GM23248 (cell line): ENCODE measurements at regions not wholly inside any gene's neighbourhood (a gene's known extent, or its start where the extent isn't known, plus 50 kb on each side); places are given as distances from the start of the nearest gene placed in this dataset.

Experiments
- DNase-seq: peaks from one replicate; pipeline ENCODE4 v3.0.0-alpha.2; 2015
- H2AFZ ChIP-seq: fragments of 200-600 bp; sonication (generic); 2 replicates; pipeline ENCODE4 v1.6.1; 2016; ENCODE audit warnings: antibody characterized with exemption
- H3F3A ChIP-seq: fragments of 200-600 bp; sonication (generic); 2 replicates; pipeline ENCODE4 v1.6.1; 2016; ENCODE audit warnings: mild to moderate bottlenecking, antibody characterized with exemption, mixed run types; ENCODE audit not compliant: insufficient read depth
- H3K27ac ChIP-seq: fragments of 200-600 bp; sonication (generic); 2 replicates; pipeline ENCODE4 v1.5.1; 2016; ENCODE audit warnings: mild to moderate bottlenecking
- H3K27me3 ChIP-seq: fragments of 200-600 bp; sonication (generic); replicated peaks from 2 replicates; pipeline ENCODE4 v1.6.1; 2016; ENCODE audit warnings: mild to moderate bottlenecking; ENCODE audit not compliant: insufficient read depth
- H3K36me3 ChIP-seq: fragments of 200-600 bp; sonication (generic); 2 replicates; pipeline ENCODE4 v1.6.1; 2016; ENCODE audit warnings: low read depth, mild to moderate bottlenecking
- H3K4me1 ChIP-seq: fragments of 200-600 bp; sonication (generic); 2 replicates; pipeline ENCODE4 v1.6.1; 2016; ENCODE audit warnings: mild to moderate bottlenecking; ENCODE audit not compliant: insufficient read depth
- H3K4me2 ChIP-seq: fragments of 200-600 bp; sonication (generic); one replicate; pipeline ENCODE4 v1.6.1; 2016; ENCODE audit warnings: mild to moderate bottlenecking; ENCODE audit not compliant: unreplicated experiment
- H3K4me3 ChIP-seq: fragments of 200-600 bp; sonication (generic); 2 replicates; pipeline ENCODE4 v1.5.1; 2016; ENCODE audit warnings: mild to moderate bottlenecking
- H3K79me2 ChIP-seq: fragments of 200-600 bp; sonication (generic); 2 replicates; pipeline ENCODE4 v1.6.1; 2016; ENCODE audit warnings: mild to moderate bottlenecking; ENCODE audit not compliant: insufficient read depth
- H3K9ac ChIP-seq: fragments of 200-600 bp; sonication (generic); 2 replicates; pipeline ENCODE4 v1.6.1; 2016; ENCODE audit warnings: mild to moderate bottlenecking
- H3K9me2 ChIP-seq: fragments of 200-600 bp; sonication (generic); 2 replicates; pipeline ENCODE4 v1.6.1; 2016; ENCODE audit warnings: mixed run types, mild to moderate bottlenecking, moderate library complexity; ENCODE audit not compliant: insufficient read depth
- H3K9me3 ChIP-seq: fragments of 200-600 bp; sonication (generic); one replicate; pipeline ENCODE4 v1.6.1; 2017; ENCODE audit warnings: low read depth
- H4K20me1 ChIP-seq: fragments of 200-600 bp; sonication (generic); 2 replicates; pipeline ENCODE4 v1.6.0; 2016; ENCODE audit not compliant: insufficient read depth
- EZH2 ChIP-seq: fragments of 200-600 bp; sonication (generic); IDR thresholded peaks from 2 replicates; pipeline ENCODE4 v1.6.1; 2018; ENCODE audit warnings: antibody characterized with exemption, mild to moderate bottlenecking; ENCODE audit not compliant: insufficient read depth, poor library complexity, severe bottlenecking
- EZH2phosphoT487 ChIP-seq: fragments of 200-600 bp; sonication (generic); IDR thresholded peaks from 2 replicates; pipeline ENCODE4 v1.6.1; 2018; ENCODE audit warnings: antibody characterized with exemption, moderate library complexity, mild to moderate bottlenecking, low read depth; ENCODE audit not compliant: insufficient read depth
- WGBS, 2 experiments: methylation state at CpG; one replicate each; pipeline ENCODE4 v1.1.6; 2015 to 2017; ENCODE audit warnings: low lambda C conversion rate in 2 of 2, low coverage in 1 of 2; ENCODE audit errors: missing lambda C conversion rate in 2 of 2; 5-methylcytosine and 5-hydroxymethylcytosine counted together
- in situ Hi-C: fragments of 300-500 bp; cut with MboI; formaldehyde crosslinking; loops from 2 replicates; pipeline ENCODE4 v1.15.0; 2020

GRCh38 chr9:592225-592624, 249.3 kb upstream of the DMRT1 start:
- WGBS, 2 experiments, result 79 to 81% methylated on average over 9 of the region's 9 CpGs
- Histone ChIP-seq H4K20me1 (no peaks in the 10 kb centered on the region), H3F3A (no peaks in the 10 kb centered on the region), H3K4me3 (no peak overlapping the region), H3K9ac (no peak overlapping the region), H3K9me2 (no peaks in the 10 kb centered on the region), H3K9me3 (no peaks in the 10 kb centered on the region), H2AFZ (no peak overlapping the region), H3K27me3 (0 out of 2 replicates have a peak, but pooled peaks cover 1% of the 10 kb centered on the region), H3K27ac (no peak overlapping the region), H3K4me1 (peaks cover 7% of the 10 kb centered on the region; the same call in 1 of the 2 replicates), H3K36me3 (no peaks in the 10 kb centered on the region), H3K79me2 (no peaks in the 10 kb centered on the region), H3K4me2 (no peak overlapping the region)
- in situ Hi-C loops, result no loop called here
- TF ChIP-seq EZH2phosphoT487 (no peak), EZH2 (no peak)
- DNase-seq, result no peak

- in situ Hi-C loops, result no loop called here
- no peak overlapping the region for H3K9ac ChIP-seq
- no peak overlapping the region for H3K4me3 ChIP-seq
- WGBS, 2 experiments, result 63% methylated on average over 3 of the region's 3 CpGs
- 0 out of 2 replicates have a peak, but pooled peaks cover 4% of the 10 kb centered on the region for H3K27me3 ChIP-seq
- no peaks in the 10 kb centered on the region for H3F3A ChIP-seq
- TF ChIP-seq EZH2, result no peak
- TF ChIP-seq EZH2phosphoT487, result no peak
- no peaks in the 10 kb centered on the region for H3K79me2 ChIP-seq
- no peaks in the 10 kb centered on the region for H4K20me1 ChIP-seq
- H2AFZ ChIP-seq, result no peak overlapping the region
- no peak for DNase-seq
- H3K9me3 ChIP-seq, result no peaks in the 10 kb centered on the region
- no peak overlapping the region for H3K4me2 ChIP-seq
- no peak overlapping the region for H3K27ac ChIP-seq
- peaks cover 7% of the 10 kb centered on the region; the same call in 1 of the 2 replicates for H3K4me1 ChIP-seq
- H3K9me2 ChIP-seq, result no peaks in the 10 kb centered on the region
- H3K36me3 ChIP-seq, result no peaks in the 10 kb centered on the region
These were observed 248.8 kb upstream of the DMRT1 start for GRCh38 chr9:592733-593132.

- in situ Hi-C loops, result no loop called here
- Histone ChIP-seq H3K9me2 (no peaks in the 10 kb centered on the region), H3K9ac (no peak overlapping the region), H3F3A (no peaks in the 10 kb centered on the region), H3K9me3 (no peaks in the 10 kb centered on the region), H3K79me2 (no peaks in the 10 kb centered on the region), H3K36me3 (no peaks in the 10 kb centered on the region), H3K27ac (no peak overlapping the region), H4K20me1 (no peaks in the 10 kb centered on the region), H3K27me3 (0 out of 2 replicates have a peak, but pooled peaks cover 4% of the 10 kb centered on the region), H2AFZ (no peak overlapping the region), H3K4me3 (no peak overlapping the region), H3K4me2 (no peak overlapping the region), H3K4me1 (peaks cover 7% of the 10 kb centered on the region; the same call in 1 of the 2 replicates)
- no peak for DNase-seq
- TF ChIP-seq EZH2, result no peak
- 71 to 83% methylated on average over 2 of the region's 2 CpGs for WGBS, 2 experiments
These were observed 247.7 kb upstream of the DMRT1 start for GRCh38 chr9:593809-594208.

GRCh38 chr9:596703-597102, 244.8 kb upstream of the DMRT1 start:
- no peaks in the 10 kb centered on the region for H3K36me3 ChIP-seq
- H3K79me2 ChIP-seq, result no peaks in the 10 kb centered on the region
- in situ Hi-C loops, result no loop called here
- no peak overlapping the region for H3K27ac ChIP-seq
- no peaks in the 10 kb centered on the region for H3K4me1 ChIP-seq
- no peak for TF ChIP-seq EZH2phosphoT487
- TF ChIP-seq EZH2, result no peak
- H3K9ac ChIP-seq, result no peak overlapping the region
- no peak for DNase-seq
- H4K20me1 ChIP-seq, result no peaks in the 10 kb centered on the region
- no peaks in the 10 kb centered on the region for H3F3A ChIP-seq
- H3K9me3 ChIP-seq, result no peaks in the 10 kb centered on the region
- H3K4me3 ChIP-seq, result no peak overlapping the region
- H3K27me3 ChIP-seq, result 0 out of 2 replicates have a peak, but pooled peaks cover 4% of the 10 kb centered on the region
- WGBS, 2 experiments, result 73 to 78% methylated on average over 2 of the region's 2 CpGs
- no peaks in the 10 kb centered on the region for H3K9me2 ChIP-seq
- no peak overlapping the region for H3K4me2 ChIP-seq
- no peak overlapping the region for H2AFZ ChIP-seq

GRCh38 chr9:600006-600405, 241.5 kb upstream of the DMRT1 start:
- in situ Hi-C loops, result loop anchor here (10.0 to 25.0 kb wide), 2 partner anchors 215 to 387 kb away; partner anchors contain the start of gene DMRT3
- H3K4me1 ChIP-seq, result no peaks in the 10 kb centered on the region
- H4K20me1 ChIP-seq, result no peaks in the 10 kb centered on the region
- WGBS, 2 experiments, result 78 to 85% methylated on average over 3 of the region's 3 CpGs
- H3F3A ChIP-seq, result no peaks in the 10 kb centered on the region
- no peak overlapping the region for H3K9ac ChIP-seq
- DNase-seq, result no peak
- H3K27ac ChIP-seq, result no peak overlapping the region
- H3K36me3 ChIP-seq, result no peaks in the 10 kb centered on the region
- no peak overlapping the region for H3K4me2 ChIP-seq
- no peak overlapping the region for H3K4me3 ChIP-seq
- H3K9me3 ChIP-seq, result no peaks in the 10 kb centered on the region
- no peak for TF ChIP-seq EZH2
- no peaks in the 10 kb centered on the region for H3K9me2 ChIP-seq
- H3K27me3 ChIP-seq, result 0 out of 2 replicates have a peak, but pooled peaks cover 4% of the 10 kb centered on the region
- H3K79me2 ChIP-seq, result no peaks in the 10 kb centered on the region
- no peak overlapping the region for H2AFZ ChIP-seq
